Vagina (tissue), 2 donors: ENCODE measurements at regions not wholly inside any gene's neighbourhood (a gene's known extent, or its start where the extent isn't known, plus 50 kb on each side); places are given as distances from the start of the nearest gene placed in this dataset.

Experiments
- POLR2A ChIP-seq, 2 donors: fragments of 450-650 bp; IDR thresholded peaks; one replicate each; pipeline ENCODE4 v1.6.1; 2017; ENCODE audit warnings: antibody characterized with exemption in 2 of 2, mild to moderate bottlenecking in 2 of 2, moderate library complexity in 2 of 2
- TF ChIP-seq, protein P1 (sequence below), 3 experiments: fragments of 450-650 bp in 2 of 3; fragments of 200-600 bp in 1 of 3; sonication (generic) in 1 of 3; IDR thresholded peaks; one replicate each; pipeline ENCODE4 v1.5.1; 2017 to 2019; ENCODE audit warnings: antibody characterized with exemption in 3 of 3, mild to moderate bottlenecking in 2 of 3, moderate library complexity in 2 of 3

DNA sequence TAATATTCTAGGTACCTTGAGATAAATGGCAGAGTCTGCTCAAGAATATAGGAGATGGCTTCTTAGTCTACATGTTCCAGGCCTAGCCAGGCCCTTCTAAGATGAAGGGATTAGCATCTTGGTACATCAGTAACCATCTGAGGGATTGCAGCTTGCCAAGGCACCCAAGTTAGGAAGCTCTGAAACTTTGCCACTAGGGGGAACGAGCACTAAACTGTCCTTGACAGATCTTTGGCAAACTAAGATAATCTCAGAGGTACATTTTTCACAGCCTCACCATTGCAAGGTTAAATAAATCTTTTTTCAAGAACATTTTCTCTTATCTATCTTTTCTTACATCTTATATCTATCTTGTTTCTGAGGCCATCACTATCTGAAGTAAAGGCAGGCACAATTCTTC lies 351.2 kb downstream of the RAP2B start:
- TF ChIP-seq, protein P1, sequence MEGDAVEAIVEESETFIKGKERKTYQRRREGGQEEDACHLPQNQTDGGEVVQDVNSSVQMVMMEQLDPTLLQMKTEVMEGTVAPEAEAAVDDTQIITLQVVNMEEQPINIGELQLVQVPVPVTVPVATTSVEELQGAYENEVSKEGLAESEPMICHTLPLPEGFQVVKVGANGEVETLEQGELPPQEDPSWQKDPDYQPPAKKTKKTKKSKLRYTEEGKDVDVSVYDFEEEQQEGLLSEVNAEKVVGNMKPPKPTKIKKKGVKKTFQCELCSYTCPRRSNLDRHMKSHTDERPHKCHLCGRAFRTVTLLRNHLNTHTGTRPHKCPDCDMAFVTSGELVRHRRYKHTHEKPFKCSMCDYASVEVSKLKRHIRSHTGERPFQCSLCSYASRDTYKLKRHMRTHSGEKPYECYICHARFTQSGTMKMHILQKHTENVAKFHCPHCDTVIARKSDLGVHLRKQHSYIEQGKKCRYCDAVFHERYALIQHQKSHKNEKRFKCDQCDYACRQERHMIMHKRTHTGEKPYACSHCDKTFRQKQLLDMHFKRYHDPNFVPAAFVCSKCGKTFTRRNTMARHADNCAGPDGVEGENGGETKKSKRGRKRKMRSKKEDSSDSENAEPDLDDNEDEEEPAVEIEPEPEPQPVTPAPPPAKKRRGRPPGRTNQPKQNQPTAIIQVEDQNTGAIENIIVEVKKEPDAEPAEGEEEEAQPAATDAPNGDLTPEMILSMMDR (IDR thresholded peaks at IDR 0.05) = no peak
- TF ChIP-seq POLR2A (IDR thresholded peaks at IDR 0.05) = no peak
